GM21447 (cell line): ENCODE measurements at regions not wholly inside any gene's neighbourhood (a gene's known extent, or its start where the extent isn't known, plus 50 kb on each side); places are given as distances from the start of the nearest gene placed in this dataset.

Experiments
- ATAC-seq: cut with Tn5 transposase; IDR thresholded peaks from one replicate; pipeline ENCODE4 v1.9.1; 2021; ENCODE audit not compliant: unreplicated experiment

- no peak for ATAC-seq
Measured at GRCh38 chr11:45448561-45448960, 162.4 kb upstream of the SYT13 start.

GRCh38 chr11:45446998-45447397 lies 160.9 kb upstream of the SYT13 start:
- no peak for ATAC-seq

GRCh38 chr11:45446434-45446833 lies 160.3 kb upstream of the SYT13 start:
- no peak for ATAC-seq

- no peak for ATAC-seq
Measured at GRCh38 chr11:45444796-45445195, 158.7 kb upstream of the SYT13 start.

- ATAC-seq, result no peak
Measured at GRCh38 chr11:45440111-45440510, 154.0 kb upstream of the SYT13 start.

GRCh38 chr11:45436966-45437365 lies 150.8 kb upstream of the SYT13 start:
- no peak for ATAC-seq

GRCh38 chr11:45436118-45436517 lies 150.0 kb upstream of the SYT13 start:
- no peak for ATAC-seq

GRCh38 chr11:45435706-45436105 lies 149.6 kb upstream of the SYT13 start:
- no peak for ATAC-seq

- ATAC-seq, result no peak
Measured at GRCh38 chr11:45432910-45433309, 146.8 kb upstream of the SYT13 start.

- no peak for ATAC-seq
Measured at GRCh38 chr11:45432100-45432499, 146.0 kb upstream of the SYT13 start.

- no peak for ATAC-seq
Measured at GRCh38 chr11:45431046-45432018, 145.2 kb upstream of the SYT13 start.

- ATAC-seq, result no peak
Measured at GRCh38 chr11:45430361-45430760, 144.2 kb upstream of the SYT13 start.

GRCh38 chr11:45429719-45430118 lies 143.6 kb upstream of the SYT13 start:
- ATAC-seq, result no peak

- no peak for ATAC-seq
Measured at GRCh38 chr11:45428541-45429230, 142.5 kb upstream of the SYT13 start.

GRCh38 chr11:45428116-45428515 lies 142.0 kb upstream of the SYT13 start:
- ATAC-seq, result no peak

- ATAC-seq, result no peak
Measured at GRCh38 chr11:45424411-45425180, 138.5 kb upstream of the SYT13 start.

GRCh38 chr11:45423475-45424120 lies 137.5 kb upstream of the SYT13 start:
- ATAC-seq, result no peak

- ATAC-seq, result no peak
Measured at GRCh38 chr11:45423036-45423435, 136.9 kb upstream of the SYT13 start.

- ATAC-seq, result no peak
Measured at GRCh38 chr11:45414088-45414487, 127.9 kb upstream of the SYT13 start.

GRCh38 chr11:45413156-45413858 lies 127.2 kb upstream of the SYT13 start:
- ATAC-seq, result no peak
